HG03432 (cell line): ENCODE measurements at regions not wholly inside any gene's neighbourhood (a gene's known extent, or its start where the extent isn't known, plus 50 kb on each side); places are given as distances from the start of the nearest gene placed in this dataset.

Source experiments
- ATAC-seq: cut with Tn5 transposase; IDR thresholded peaks from one replicate; pipeline ENCODE4 v1.9.1; 2021; ENCODE audit warnings: mild to moderate bottlenecking, moderate library complexity; ENCODE audit not compliant: unreplicated experiment

DNA sequence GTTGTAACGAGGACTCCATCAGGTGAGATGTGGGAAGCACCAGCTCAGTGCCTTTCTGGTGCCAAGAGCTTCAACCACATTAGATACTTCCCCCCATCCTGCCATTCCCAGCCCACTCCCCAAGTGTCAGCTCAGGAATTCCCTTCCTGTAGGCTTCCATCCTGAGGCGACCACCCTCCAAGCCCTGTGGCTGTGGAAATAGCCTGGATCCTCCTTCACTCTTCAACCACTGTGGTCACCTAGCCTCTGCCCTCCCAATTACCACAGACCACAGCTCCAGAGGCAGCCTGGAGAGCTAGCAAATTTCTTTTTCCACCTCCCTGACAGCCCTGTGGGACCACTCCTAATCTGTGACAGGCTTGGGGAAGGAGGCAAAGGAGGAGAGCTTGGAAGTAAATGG lies 219.8 kb upstream of the MAP3K1 start:
- no peak for ATAC-seq

DNA sequence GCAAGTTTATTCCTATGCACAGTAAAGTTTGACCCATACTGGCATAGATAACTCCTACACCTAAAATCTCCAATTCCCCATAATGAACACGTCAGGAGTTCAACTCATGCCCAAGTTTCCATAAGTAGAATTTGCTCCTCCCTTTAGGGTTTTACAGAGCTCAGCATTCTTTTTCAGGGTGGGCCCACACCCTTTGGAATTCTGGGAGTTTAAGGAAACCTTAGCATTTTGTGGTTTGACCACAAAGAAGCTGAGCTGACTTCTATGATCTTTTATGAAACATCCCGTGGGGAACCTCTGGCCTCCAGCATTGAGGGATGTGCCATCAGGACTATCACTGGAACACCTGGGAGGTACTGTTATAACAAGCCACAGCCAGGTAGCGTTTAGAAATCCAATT lies 220.6 kb upstream of the MAP3K1 start:
- no peak for ATAC-seq

DNA sequence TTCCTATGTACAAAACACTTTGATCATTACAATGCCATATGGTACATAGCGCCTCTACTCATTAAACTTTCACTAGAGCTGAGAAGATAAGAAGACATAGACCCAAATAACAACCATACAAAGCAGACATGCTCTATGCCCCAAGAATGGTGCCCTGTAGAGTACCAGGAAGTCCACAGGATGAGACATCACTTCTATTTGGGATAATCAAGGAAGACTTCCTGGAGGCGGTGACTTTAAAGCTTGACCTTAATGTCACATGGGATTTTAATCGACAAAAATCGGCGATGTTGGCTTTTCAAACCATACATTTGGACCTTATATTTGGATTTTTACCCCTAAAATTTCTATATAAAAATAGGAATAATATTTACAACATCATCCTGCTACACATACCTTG lies 224.3 kb upstream of the MAP3K1 start:
- ATAC-seq = no peak

DNA sequence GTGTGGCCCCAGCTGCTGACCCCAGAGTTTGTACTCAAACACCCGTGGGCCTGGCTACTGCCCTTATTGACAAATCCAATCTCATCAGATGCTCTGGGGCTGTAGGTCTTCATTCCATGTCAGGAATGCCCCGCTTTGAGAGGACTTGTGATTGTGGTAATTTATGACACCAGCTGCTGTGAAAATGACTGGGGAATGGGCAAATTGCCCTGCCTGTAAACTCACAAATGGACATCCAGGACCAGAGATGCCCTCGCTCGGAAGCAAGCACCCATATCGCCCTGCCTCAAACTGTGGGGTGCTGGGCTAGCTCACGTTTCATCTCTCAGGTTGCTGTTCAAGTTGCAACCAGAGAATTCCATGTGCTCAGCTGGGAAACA lies 225.9 kb upstream of the MAP3K1 start:
- ATAC-seq = no peak

DNA sequence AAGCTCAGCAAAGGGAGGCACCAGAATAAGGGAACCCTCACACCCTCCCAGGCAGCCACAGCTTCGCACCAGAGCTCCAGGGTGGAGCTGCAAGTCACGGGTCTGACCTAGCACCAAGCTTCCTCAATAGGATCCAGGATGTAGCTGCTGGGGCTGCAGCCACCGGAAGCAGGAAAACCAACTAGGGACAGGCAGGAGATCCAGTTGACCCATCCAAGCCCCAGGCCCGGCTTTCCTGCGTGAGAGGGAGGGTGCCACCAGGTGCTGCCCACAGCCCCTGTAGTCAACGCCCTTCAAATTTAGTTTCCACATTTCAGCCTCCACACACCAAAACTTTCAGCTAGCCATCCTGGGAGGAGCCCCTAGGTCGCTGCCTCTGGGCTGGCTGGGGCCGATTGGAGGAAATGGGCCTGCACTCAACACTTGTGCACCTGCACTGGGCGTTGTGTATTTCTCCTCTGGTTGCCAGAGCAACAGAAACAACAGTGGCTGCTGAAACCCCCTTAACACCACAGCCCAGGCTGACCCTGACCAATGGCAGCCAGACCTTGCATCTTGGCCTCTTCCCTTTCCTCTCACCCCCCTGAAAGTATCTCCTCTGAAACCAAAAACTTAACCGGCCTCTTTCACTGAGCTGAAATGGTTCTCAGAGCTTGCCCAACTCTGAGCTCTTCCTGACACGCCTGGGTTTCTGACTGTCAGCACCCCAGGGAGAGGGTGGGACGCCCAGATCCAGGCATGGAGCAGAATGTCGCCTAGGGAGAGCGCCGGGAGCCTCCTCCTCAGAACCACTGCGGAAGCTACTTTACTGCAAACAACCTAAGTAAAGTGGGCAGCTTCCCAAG lies 226.5 kb upstream of the MAP3K1 start:
- peak; percentile 98 for ATAC-seq

DNA sequence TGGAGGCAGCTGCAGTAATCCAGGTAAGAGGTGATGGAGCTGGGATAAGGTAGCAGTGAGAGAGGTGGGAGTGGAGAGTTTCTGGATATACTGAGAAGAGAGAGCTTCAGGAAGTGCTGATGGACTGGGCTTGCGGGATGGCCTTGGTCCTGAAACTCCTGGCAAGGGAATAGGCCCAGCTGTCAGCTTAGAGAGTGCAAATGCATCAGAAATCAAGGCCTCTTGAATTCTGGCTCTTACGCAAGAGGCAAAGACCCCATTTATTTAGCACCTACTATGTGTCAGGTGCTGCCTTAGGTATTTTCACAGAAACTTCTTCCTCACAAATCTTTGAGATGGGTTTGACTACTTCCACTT lies 227.2 kb upstream of the MAP3K1 start:
- no peak for ATAC-seq

DNA sequence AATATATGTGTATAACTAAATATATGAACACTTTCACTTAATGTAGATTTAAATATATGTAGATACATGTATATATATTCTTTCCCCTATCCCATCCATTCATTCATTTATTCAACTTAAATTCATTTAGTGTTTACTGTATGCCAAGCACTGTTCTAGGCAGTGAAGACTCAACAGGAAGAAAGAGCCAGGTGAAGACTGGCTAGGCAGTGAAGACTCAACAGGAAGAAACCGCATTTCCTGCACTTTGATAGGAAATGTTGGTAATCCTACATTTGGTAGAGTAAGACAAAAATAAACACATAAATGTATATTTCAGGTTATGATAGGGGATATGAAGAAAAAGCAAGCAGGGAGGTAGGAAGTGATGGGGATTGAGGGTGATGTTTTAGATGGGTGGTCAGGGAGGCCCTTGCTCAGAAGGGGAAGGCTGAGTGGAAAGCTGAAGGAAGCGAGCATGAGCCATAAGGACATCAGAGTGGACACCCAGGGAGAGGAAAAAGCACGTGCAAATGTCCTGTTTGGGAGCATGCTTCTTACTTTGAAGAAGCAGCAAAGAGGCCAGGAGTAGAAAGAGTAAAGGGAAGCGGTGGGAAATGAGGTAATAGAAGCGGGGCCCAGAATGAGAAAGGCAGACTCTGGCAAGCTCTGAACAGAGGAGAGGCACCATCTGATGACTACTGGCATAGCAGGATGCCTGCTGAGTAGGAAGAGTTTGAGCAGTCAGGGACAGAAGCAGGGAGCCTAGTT lies 227.8 kb upstream of the MAP3K1 start:
- ATAC-seq = no peak

DNA sequence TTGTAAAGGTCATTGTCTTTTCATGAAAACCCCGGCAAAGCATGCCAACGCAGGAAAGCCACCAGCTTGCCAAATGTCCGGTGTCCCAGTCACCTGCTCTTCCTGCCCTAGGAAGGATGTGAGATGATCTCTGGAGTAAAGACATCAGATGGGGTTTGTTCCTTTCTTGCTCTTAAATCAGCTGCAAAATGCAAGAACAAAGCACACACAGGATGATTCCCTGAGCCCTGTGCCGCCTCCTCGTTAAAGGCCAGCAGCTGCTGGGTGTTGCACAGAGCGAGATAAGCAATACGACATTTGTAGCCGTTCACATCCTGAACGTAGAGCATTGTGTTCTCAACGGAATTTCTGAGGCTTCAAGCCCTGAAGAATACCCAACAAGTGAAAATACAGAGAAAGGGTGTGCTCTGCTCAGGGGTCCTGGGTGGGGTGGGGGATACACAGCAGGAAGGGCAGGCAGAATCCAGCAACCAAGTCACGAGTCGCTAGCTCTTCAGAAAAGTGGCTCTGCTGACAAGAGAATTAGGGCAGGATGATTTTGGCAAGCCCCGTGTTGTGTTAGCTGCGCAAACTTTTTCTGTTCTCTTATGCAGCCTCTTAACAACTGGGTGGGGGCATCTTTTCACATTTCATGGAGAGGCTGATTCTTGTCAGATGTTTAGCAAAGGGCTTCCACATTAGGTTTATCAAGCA lies 229.2 kb upstream of the MAP3K1 start:
- no peak for ATAC-seq

DNA sequence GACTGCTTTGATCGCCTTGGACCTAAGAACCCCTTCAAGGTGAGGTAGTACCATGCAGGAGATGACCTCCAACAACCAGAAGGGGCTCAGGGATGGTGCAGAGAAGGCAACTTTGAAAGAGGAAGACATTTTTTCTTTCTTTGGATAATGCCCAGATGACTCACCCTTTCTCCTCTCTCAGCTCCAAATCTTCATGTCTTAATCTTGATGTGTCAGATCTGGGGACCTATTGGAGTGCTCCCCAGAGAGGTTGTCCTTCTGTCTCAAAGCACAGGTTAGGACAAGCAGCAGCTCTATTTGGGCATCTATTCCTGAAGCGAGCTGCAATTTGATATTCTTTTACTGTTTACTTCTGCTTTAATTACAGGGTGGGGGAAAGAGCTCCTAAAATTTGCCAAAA lies 229.9 kb upstream of the MAP3K1 start:
- no peak for ATAC-seq

DNA sequence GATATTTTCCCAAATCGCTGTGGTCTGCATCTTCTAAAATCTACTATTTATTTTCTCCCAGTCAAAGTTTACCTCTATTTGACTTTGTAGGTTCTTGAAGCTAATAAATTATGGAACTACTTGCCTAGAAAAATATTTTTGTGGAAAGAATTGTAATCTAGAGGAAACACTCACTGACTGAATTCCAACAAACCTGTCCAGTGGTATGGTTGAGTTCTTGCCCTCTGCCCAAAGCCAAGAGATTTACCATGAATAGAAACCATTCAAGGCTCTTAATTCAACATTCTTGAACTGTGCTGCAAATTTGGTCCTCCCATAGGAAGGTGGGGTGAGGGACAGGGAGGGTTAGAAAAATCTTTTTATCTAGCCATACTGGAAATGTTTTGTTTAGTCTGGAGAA lies 233.9 kb upstream of the MAP3K1 start:
- no peak for ATAC-seq

DNA sequence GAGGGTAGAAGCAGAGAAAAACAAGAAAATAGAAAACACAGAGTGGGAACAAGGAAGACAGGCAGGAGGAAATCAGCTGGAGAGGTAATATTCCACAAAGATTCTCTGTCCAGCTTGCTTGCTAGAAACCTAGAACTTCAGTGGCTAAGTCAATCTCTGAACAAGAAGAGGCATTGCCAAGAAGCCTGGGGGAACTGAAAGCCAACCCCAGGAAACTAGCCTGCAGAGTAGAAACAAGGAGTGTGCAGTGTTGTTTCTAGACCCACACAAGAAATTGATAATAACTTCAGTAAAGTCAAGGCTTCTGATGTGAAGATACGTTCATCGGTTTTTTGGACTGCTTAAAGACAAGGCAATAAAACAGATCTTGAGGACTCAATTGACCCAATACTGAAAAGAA lies 234.5 kb upstream of the MAP3K1 start:
- no peak for ATAC-seq

DNA sequence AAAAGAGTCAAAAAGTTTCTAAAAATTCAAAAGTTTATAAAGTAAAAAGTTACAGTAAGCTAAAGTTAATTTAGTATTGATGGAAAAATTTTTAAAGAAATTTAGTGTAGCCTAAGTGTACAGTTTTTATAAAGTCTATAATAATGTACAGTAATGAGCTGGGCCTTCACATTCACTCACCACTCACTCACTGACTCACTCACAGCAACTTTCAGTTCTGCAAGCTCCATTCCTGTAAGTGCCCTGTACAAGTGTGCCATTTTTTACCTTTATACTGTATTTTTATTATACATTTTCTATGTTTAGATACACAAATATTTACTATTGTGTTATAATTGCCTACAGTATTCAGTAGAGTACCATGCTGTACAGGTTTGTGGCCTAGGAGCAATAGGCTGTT lies 239.5 kb upstream of the MAP3K1 start:
- ATAC-seq = no peak

DNA sequence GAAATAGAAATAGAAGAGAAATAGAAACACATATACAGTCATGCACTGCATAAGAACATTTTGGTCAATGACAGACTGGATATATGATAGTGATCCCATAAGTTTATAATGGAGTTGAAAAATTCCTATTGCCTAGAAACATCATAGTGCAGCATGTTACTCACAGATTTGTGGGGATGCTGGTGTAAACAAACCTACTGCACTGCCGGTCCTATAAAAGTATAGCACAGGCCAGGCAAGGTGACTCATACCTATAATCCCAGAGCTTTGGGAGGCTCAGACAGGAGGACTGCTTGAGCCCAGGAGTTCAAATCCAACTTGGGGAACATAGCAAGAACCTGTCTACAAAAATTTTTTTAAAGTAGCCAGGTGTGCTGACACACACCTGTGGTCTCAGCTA lies 240.6 kb upstream of the MAP3K1 start:
- ATAC-seq = no peak

DNA sequence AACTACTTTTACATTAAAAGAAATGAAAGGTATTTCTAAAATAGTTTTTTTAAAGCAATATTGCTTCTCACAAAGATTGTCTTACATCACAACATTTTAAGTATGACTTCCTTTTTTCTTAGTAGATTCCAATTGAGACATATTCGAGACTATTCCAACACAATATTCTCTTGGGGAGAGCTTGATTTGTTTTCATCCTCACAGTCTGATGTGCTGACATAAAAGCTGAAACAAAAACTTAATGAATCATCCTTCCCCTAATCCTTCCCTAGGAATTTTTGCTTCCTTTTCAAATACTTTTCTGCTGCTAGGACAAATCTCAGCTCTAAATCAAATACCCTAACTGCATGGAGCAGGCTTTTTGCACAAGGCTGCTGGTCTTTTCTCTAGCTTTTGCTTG lies 245.8 kb upstream of the MAP3K1 start:
- no peak for ATAC-seq

DNA sequence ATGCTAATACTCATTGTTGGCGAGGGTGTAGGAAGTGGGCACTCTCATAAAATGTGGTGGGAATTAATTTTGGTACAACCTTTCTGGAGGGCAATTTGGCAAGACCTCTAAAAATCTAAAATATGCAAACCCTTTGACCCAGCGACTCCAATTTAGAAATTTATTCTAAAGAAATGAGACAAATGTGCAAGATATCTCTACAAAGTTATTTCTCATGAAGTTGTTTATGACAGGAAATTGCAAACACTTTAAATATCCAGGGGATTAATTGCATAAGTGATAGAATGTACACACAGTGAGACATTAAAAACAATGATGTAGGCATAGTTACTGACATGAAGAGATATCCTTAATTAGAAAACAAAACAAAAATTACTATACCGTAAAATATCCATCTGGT lies 246.3 kb upstream of the MAP3K1 start:
- ATAC-seq = no peak

DNA sequence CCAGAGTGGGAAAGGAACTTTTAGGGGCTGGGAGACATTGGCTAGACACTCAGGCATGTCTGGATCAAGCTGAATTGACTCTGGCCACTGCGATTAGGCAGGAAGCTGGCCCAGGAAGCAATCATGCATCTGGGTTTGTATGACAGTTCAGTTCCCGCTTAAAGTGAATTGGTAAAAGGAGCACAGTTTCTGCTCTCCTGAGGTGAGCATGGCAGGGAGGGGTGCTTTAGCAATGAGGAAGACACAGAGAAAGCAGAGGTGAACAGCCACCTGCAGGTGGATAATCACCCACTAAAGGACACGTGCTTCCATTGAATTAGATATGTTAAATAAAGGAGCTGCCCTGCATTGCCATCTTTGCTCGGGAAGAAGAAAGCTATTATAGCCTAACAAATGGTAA lies 248.1 kb upstream of the MAP3K1 start:
- ATAC-seq = no peak

DNA sequence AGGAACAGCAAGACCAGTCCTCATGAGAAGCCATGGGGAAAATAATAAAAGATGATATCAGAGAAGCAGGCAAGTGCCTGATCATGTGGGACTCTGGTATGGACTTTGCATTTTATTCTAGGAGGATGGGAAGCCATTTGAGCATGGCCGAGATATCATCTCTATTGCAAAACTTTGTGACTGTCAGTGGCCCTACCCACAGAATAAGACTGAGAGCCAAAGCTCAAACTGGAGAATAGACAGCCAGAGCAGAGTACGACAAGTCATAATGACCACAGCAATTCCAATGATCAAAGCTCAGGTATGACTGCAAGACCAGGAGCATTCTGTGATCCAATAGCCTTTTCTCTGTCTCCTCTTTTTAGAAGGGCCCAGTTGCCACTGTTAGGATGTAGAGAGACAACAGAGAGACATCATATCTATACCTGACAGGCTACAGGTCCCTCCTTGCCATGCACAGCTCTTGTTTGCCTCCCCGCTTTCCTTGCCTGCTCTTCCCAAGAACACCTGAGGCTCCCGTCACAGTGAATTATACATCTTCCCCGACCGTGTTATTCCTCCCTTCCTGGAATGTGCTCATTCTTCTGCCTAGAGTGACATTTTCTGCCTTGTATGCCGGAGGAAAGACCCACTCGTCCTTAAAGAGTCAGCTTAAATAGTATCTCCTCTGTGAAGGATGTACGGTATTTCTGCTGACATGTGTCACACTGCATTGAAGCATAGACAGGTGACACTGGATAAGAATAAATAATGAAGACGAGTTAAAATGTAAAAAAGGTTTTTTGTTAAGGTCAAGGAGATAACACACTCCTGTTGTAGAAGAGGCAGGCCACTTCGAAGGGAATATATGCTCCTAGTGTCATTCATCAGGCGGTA lies 248.7 kb upstream of the MAP3K1 start:
- no peak for ATAC-seq

DNA sequence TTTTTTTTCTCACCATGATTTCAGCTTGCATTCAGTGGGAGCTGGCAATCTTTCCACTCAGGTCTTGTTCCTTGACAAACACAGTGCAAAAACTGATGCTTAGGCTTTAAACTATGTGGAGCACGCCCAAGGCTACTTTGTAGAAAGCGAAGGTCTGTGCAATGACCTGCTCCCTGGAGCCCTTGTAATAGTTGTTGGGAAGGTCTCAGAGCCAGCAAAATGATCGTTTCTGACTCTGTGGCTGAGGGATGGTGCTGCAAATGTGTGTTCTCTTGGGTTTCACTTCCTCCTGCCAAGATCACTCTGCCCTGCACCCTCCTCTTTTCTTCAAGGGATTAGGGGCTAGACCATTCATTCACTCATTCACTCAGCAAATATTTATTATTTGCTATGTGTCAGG lies 249.7 kb upstream of the MAP3K1 start:
- peak; percentile 95 for ATAC-seq

DNA sequence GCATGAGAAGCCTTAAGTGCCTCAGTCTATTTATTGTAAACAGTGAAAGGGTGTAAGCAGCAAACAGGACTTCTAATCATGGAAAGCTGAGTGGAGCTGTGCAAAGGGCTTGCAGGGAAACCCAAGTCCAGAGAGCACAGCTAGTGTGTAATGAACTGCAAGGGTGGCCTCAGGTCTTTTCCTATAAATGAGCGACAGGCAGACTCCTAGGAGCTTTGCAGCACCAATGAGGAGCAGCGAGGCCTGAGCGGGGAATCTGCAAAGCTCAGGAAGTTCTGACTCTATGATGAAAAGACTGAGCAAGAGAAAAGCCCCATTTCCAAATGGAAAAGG lies 250.1 kb upstream of the MAP3K1 start:
- ATAC-seq = no peak

DNA sequence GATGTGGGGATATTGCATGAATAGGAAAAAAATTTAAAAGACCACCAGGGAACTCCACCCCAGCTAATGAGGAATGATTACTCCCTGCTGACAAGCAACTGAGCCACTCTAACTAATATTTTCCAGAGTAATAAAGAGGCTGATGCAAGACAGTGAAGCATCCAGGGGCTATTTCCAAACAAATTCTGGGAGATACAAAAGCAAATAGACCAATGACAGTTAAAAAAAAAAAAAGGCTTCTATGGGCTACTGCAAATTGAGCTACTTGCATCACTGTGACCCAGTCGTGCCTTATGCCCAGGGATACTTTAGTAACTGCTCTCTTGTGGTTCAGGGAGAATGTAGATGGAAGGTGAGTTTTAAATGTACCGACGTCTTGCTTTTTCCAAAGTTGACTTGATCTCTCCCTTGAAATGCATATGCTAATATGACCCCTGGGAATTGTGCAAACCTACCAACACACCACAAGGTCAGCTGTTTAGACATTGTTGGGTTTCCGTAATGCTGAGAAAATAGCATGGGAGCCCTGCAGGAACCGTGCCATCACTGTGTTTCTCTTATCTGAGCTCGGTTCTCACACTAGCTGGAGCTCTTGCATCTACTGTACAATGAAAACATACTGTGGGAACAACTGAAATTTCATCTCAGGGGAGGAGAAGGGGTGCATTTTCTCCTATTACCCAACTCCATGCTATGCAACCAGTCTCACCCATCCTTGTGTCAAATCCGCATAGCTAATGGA lies 250.6 kb upstream of the MAP3K1 start:
- no peak for ATAC-seq

DNA sequence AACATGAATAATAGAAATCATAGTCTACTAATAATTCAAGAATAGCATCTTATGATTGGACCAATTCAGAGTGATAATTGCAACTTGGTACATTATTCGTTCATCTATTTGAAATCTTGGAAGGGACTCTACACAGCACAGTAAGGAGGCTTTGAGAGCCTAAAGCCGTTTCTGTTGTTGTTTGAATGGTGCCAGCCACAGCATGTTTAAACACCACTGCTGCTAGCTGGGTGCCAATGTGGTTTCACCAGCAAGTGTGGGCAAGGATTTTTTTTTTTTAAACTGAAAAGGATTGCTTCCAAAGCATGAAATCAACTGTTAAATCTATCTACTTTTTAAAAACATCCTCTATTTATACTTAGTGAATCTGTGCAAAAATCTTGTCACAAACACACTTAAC lies 253.9 kb upstream of the MAP3K1 start:
- ATAC-seq = no peak
